ENCODE measurements at regions not wholly inside any gene's neighbourhood (a gene's known extent, or its start where the extent isn't known, plus 50 kb on each side); places are given as distances from the start of the nearest gene placed in this dataset.

DNA sequence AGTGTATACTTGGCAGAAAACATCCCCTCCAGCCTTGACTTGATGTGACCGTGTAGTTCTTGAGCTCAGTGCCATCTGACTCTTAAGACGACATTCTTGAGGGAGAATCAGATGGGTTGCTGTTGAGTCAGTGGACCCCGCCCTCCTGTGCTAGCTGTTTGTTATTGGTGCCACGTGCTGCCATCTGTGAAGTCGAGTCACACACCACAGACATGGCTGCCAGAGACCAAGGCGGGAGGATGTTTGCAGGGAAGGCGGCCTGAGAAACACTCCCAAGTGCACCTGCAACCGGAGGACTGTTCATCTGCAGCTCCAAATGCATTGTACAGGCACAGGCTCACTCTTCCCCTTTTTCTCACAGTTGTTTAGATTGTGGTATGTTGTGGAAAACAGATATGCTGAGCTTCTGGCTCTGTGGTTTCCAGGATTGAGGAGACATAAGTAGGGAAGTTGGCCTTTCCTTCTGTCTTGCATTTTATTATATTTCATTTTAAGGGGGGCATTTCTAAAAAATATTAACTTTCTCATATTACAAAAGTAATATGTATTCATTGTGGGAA lies 345.3 kb upstream of the ZFP64 start:
- TF ChIP-seq, protein P1, sequence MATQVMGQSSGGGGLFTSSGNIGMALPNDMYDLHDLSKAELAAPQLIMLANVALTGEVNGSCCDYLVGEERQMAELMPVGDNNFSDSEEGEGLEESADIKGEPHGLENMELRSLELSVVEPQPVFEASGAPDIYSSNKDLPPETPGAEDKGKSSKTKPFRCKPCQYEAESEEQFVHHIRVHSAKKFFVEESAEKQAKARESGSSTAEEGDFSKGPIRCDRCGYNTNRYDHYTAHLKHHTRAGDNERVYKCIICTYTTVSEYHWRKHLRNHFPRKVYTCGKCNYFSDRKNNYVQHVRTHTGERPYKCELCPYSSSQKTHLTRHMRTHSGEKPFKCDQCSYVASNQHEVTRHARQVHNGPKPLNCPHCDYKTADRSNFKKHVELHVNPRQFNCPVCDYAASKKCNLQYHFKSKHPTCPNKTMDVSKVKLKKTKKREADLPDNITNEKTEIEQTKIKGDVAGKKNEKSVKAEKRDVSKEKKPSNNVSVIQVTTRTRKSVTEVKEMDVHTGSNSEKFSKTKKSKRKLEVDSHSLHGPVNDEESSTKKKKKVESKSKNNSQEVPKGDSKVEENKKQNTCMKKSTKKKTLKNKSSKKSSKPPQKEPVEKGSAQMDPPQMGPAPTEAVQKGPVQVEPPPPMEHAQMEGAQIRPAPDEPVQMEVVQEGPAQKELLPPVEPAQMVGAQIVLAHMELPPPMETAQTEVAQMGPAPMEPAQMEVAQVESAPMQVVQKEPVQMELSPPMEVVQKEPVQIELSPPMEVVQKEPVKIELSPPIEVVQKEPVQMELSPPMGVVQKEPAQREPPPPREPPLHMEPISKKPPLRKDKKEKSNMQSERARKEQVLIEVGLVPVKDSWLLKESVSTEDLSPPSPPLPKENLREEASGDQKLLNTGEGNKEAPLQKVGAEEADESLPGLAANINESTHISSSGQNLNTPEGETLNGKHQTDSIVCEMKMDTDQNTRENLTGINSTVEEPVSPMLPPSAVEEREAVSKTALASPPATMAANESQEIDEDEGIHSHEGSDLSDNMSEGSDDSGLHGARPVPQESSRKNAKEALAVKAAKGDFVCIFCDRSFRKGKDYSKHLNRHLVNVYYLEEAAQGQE (IDR thresholded peaks at IDR 0.05; ENCODE audit: low read depth), result no peak
- TF ChIP-seq, protein P2, sequence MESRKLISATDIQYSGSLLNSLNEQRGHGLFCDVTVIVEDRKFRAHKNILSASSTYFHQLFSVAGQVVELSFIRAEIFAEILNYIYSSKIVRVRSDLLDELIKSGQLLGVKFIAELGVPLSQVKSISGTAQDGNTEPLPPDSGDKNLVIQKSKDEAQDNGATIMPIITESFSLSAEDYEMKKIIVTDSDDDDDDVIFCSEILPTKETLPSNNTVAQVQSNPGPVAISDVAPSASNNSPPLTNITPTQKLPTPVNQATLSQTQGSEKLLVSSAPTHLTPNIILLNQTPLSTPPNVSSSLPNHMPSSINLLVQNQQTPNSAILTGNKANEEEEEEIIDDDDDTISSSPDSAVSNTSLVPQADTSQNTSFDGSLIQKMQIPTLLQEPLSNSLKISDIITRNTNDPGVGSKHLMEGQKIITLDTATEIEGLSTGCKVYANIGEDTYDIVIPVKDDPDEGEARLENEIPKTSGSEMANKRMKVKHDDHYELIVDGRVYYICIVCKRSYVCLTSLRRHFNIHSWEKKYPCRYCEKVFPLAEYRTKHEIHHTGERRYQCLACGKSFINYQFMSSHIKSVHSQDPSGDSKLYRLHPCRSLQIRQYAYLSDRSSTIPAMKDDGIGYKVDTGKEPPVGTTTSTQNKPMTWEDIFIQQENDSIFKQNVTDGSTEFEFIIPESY (IDR thresholded peaks at IDR 0.05; ENCODE audit: extremely low read depth, insufficient replicate concordance, low read length), result no peak
- TF ChIP-seq POLR2A (IDR thresholded peaks at IDR 0.05; ENCODE audit: borderline replicate concordance, extremely low read depth, insufficient read depth, insufficient read length), result no peak
- TF ChIP-seq SIN3A (IDR thresholded peaks at IDR 0.05; ENCODE audit: low read depth), result no peak
- TF ChIP-seq, protein P3, sequence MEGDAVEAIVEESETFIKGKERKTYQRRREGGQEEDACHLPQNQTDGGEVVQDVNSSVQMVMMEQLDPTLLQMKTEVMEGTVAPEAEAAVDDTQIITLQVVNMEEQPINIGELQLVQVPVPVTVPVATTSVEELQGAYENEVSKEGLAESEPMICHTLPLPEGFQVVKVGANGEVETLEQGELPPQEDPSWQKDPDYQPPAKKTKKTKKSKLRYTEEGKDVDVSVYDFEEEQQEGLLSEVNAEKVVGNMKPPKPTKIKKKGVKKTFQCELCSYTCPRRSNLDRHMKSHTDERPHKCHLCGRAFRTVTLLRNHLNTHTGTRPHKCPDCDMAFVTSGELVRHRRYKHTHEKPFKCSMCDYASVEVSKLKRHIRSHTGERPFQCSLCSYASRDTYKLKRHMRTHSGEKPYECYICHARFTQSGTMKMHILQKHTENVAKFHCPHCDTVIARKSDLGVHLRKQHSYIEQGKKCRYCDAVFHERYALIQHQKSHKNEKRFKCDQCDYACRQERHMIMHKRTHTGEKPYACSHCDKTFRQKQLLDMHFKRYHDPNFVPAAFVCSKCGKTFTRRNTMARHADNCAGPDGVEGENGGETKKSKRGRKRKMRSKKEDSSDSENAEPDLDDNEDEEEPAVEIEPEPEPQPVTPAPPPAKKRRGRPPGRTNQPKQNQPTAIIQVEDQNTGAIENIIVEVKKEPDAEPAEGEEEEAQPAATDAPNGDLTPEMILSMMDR (IDR thresholded peaks at IDR 0.05 in 2 of 3, conservative IDR thresholded peaks at IDR 0.05 in 1 of 3; ENCODE audit: borderline replicate concordance in 1 of 3, insufficient read depth in 1 of 3, low read depth in 2 of 3, low read length in 2 of 3), result no peak
- no peak for TF ChIP-seq JUND (IDR thresholded peaks at IDR 0.05)
- no peak for TF ChIP-seq CBX3 (IDR thresholded peaks at IDR 0.05; ENCODE audit: low read depth)
- TF ChIP-seq, protein P4, sequence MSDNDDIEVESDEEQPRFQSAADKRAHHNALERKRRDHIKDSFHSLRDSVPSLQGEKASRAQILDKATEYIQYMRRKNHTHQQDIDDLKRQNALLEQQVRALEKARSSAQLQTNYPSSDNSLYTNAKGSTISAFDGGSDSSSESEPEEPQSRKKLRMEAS (IDR thresholded peaks at IDR 0.05), result no peak
- TF ChIP-seq RAD21 (IDR thresholded peaks at IDR 0.05; ENCODE audit: low read depth), result no peak
- no peak for TF ChIP-seq EGR1 (IDR thresholded peaks at IDR 0.05; ENCODE audit: low read depth)
- no peak for TF ChIP-seq SP1 (IDR thresholded peaks at IDR 0.05; ENCODE audit: low read depth)
- no peak for TF ChIP-seq EZH2 (IDR thresholded peaks at IDR 0.05)

Measured in HCT116 (cell line).